ENCODE measurements at regions not wholly inside any gene's neighbourhood (a gene's known extent, or its start where the extent isn't known, plus 50 kb on each side); places are given as distances from the start of the nearest gene placed in this dataset.

DNA sequence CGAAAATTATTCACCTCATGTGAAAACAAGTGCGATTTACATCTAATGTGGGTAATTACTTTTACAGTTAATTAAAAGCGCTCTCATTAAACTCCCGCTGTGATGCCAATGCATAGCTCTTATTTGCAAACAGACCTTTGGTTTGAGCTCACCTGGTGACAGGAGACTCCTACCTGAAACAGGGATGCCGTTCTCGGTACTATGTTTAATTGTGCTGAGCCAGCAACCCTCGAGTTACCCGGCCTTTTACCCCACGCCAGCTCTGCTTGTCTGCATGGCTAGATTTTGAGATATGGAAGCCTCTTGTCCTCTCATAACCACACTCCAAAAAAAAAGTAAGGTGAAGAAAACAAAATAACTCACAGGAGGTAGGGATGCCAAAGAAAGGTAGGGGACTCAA is 690.4 kb upstream of the RBFOX1 start:
- Mint-ChIP-seq H3K27ac (ENCODE audit: unreplicated experiment) (no peak overlapping the region), H3K4me1 (no peaks in the 10 kb centered on the region), H3K9me3 (no peaks in the 10 kb centered on the region), H3K27me3 (ENCODE audit: low read depth) (peaks cover 45% of the 10 kb centered on the region), H3K36me3 (ENCODE audit: low read depth) (no peaks in the 10 kb centered on the region), H3K4me3 (no peak overlapping the region)
- TF ChIP-seq, protein P1, sequence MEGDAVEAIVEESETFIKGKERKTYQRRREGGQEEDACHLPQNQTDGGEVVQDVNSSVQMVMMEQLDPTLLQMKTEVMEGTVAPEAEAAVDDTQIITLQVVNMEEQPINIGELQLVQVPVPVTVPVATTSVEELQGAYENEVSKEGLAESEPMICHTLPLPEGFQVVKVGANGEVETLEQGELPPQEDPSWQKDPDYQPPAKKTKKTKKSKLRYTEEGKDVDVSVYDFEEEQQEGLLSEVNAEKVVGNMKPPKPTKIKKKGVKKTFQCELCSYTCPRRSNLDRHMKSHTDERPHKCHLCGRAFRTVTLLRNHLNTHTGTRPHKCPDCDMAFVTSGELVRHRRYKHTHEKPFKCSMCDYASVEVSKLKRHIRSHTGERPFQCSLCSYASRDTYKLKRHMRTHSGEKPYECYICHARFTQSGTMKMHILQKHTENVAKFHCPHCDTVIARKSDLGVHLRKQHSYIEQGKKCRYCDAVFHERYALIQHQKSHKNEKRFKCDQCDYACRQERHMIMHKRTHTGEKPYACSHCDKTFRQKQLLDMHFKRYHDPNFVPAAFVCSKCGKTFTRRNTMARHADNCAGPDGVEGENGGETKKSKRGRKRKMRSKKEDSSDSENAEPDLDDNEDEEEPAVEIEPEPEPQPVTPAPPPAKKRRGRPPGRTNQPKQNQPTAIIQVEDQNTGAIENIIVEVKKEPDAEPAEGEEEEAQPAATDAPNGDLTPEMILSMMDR (conservative IDR thresholded peaks at IDR 0.05) = no peak
- no peak for DNase-seq (ENCODE audit: low read depth, low spot score)

- no peak overlapping the region for H3K4me3 Mint-ChIP-seq
- H3K27me3 Mint-ChIP-seq (ENCODE audit: low read depth) = peaks cover 37% of the 10 kb centered on the region
- TF ChIP-seq, protein P1 (conservative IDR thresholded peaks at IDR 0.05) = no peak
- no peak overlapping the region for H3K27ac Mint-ChIP-seq (ENCODE audit: unreplicated experiment)
- no peak for DNase-seq (ENCODE audit: low read depth, low spot score)
- H3K4me1 Mint-ChIP-seq = no peaks in the 10 kb centered on the region
- no peaks in the 10 kb centered on the region for H3K36me3 Mint-ChIP-seq (ENCODE audit: low read depth)
- H3K9me3 Mint-ChIP-seq = no peaks in the 10 kb centered on the region
Measured at GRCh38 chr16:6641091-6641490, 691.6 kb upstream of the RBFOX1 start.

DNA sequence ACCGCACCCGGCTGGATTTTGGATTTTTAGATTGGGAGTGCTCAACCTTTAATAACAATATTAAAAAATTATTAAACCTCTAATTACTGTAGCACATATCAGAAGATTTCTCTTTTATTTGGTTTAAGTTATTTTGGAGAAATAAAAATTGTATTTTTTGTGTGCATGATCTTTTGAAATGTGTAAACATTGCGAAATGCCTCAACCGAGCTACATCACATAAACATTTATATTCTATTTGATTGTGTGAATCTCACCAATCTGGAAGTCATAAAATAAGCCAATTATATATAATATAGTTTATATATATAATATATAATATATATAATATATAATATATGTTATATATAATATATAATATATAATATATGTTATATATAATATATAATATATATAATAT is 696.2 kb upstream of the RBFOX1 start:
- Mint-ChIP-seq H3K27ac (ENCODE audit: unreplicated experiment) (no peak overlapping the region), H3K27me3 (ENCODE audit: low read depth) (peaks cover 15% of the 10 kb centered on the region), H3K36me3 (ENCODE audit: low read depth) (no peaks in the 10 kb centered on the region), H3K9me3 (peaks cover 2% of the 10 kb centered on the region), H3K4me3 (no peak overlapping the region), H3K4me1 (no peaks in the 10 kb centered on the region)
- no peak for DNase-seq (ENCODE audit: low read depth, low spot score)
- TF ChIP-seq, protein P1 (conservative IDR thresholded peaks at IDR 0.05) = no peak

DNA sequence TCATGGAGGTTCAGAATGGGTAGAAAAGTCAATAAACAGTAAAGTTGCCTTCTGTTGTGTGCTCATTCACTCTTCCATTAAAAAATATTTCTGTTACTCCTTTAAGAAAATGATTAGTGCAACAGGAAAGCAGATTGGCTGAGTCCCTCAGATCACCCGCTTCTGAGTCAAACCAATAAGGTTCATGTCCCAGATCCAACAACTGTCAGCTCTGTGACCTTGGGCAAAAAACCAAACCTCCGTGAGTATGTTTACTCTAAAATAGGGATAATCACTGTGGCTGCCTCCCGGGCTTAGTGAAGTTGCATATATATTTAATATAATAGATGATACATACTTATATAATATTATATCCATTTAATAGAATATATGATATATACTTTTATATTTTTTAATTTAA is 698.5 kb upstream of the RBFOX1 start:
- Mint-ChIP-seq H3K4me3 (no peak overlapping the region), H3K4me1 (no peaks in the 10 kb centered on the region), H3K9me3 (peaks cover 2% of the 10 kb centered on the region), H3K36me3 (ENCODE audit: low read depth) (no peaks in the 10 kb centered on the region), H3K27ac (ENCODE audit: unreplicated experiment) (no peak overlapping the region), H3K27me3 (ENCODE audit: low read depth) (peaks cover 18% of the 10 kb centered on the region)
- TF ChIP-seq, protein P1 (conservative IDR thresholded peaks at IDR 0.05) = no peak
- no peak for DNase-seq (ENCODE audit: low read depth, low spot score)

DNA sequence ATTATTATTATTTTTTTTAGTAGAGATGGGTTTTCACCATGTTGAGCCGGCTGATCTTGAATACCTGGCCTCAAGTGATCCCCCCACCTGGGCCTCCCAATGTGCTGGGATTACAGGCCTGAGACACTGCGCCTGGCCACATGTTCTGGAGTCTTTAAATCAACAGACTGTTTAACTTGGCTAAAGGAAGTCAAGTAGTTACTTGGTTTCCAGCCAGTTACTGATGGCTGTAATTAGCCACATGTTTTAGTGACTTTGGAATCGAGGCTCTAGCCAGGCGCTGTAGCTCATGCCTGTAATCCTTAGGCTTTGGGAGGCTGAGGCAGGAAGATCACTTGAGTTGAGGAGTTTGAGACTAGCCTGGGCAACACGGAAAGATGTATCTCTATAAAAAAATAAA is 699.2 kb upstream of the RBFOX1 start:
- H3K9me3 Mint-ChIP-seq = peaks cover 2% of the 10 kb centered on the region
- H3K27ac Mint-ChIP-seq (ENCODE audit: unreplicated experiment) = no peak overlapping the region
- H3K4me3 Mint-ChIP-seq = no peak overlapping the region
- no peaks in the 10 kb centered on the region for H3K4me1 Mint-ChIP-seq
- H3K27me3 Mint-ChIP-seq (ENCODE audit: low read depth) = peaks cover 24% of the 10 kb centered on the region
- no peak for DNase-seq (ENCODE audit: low read depth, low spot score)
- TF ChIP-seq, protein P1 (conservative IDR thresholded peaks at IDR 0.05) = no peak
- no peaks in the 10 kb centered on the region for H3K36me3 Mint-ChIP-seq (ENCODE audit: low read depth)

DNA sequence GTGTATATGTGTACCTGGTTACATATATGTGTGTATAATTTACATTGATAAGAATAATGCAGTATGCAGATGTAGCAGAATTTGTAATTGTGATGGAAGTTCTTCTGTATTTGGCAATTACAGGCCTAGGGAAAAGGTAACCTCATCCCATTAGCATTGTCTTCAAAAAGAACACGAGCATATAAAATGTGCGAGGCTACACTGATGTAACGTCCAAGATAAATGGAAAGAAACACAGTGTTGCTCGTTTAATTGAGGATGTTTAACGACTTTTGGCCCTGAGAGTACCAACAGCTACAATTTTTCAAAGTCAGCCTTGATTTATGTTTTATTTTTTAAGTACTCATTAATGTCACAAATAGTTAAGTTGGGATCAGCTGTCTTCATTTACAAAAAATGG is 703.5 kb upstream of the RBFOX1 start:
- Mint-ChIP-seq H3K4me1 (no peaks in the 10 kb centered on the region), H3K27me3 (ENCODE audit: low read depth) (peaks cover 27% of the 10 kb centered on the region), H3K4me3 (no peak overlapping the region), H3K36me3 (ENCODE audit: low read depth) (no peaks in the 10 kb centered on the region), H3K9me3 (no peaks in the 10 kb centered on the region), H3K27ac (ENCODE audit: unreplicated experiment) (no peak overlapping the region)
- TF ChIP-seq, protein P1 (conservative IDR thresholded peaks at IDR 0.05) = no peak
- no peak for DNase-seq (ENCODE audit: low read depth, low spot score)
